ENCODE measurements at regions not wholly inside any gene's neighbourhood (a gene's known extent, or its start where the extent isn't known, plus 50 kb on each side); places are given as distances from the start of the nearest gene placed in this dataset.

- TF ChIP-seq CTCF (IDR thresholded peaks at IDR 0.05): no peak
- no peak for TF ChIP-seq POLR2A (IDR thresholded peaks at IDR 0.05)
Measured at GRCh38 chr15:47950447-47950846, 170.3 kb upstream of the SLC24A5 start.

All from ovary (tissue), 3 donors.